Coronary artery (tissue), 2 donors: ENCODE measurements at regions not wholly inside any gene's neighbourhood (a gene's known extent, or its start where the extent isn't known, plus 50 kb on each side); places are given as distances from the start of the nearest gene placed in this dataset.

ENCODE experiments used
- DNase-seq: peaks from one replicate; pipeline ENCODE4 v3.0.0-alpha.2; 2017; ENCODE audit warnings: low spot score
- H3K27ac ChIP-seq, 2 donors: fragments of 200-600 bp; sonication (generic); one replicate each; pipeline ENCODE4 v1.5.1; 2016 to 2019
- H3K4me3 ChIP-seq: fragments of 200-600 bp; sonication (generic); 2 replicates; pipeline ENCODE4 v1.5.1; 2016; ENCODE audit warnings: mild to moderate bottlenecking, moderate library complexity
- TF ChIP-seq, protein P1 (sequence below): fragments of 200-600 bp; sonication (generic); IDR thresholded peaks from one replicate; pipeline ENCODE4 v1.5.1; 2019; ENCODE audit warnings: antibody characterized with exemption

DNA sequence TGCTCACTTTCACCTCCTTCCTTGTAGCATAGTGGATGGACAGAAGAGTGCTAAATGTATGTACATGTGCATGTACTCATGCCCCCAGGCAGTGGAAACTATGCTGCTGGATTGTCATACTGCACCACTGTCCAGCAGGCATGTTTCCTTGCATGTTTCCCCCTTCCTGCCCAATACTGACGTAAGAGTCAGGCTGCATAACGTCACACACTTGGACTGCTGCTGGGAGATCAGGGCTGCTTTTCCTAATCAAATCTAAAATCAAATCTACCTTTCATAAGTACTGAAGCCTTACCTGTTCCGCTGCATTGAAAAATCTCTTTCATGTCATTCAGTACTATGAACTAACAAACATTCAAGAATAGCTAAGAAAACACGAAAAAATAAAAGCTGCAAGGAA is 67.9 kb upstream of the ROBO1 start:
- Histone ChIP-seq H3K4me3 (no peak overlapping the region), H3K27ac (no peak overlapping the region)
- TF ChIP-seq, protein P1, sequence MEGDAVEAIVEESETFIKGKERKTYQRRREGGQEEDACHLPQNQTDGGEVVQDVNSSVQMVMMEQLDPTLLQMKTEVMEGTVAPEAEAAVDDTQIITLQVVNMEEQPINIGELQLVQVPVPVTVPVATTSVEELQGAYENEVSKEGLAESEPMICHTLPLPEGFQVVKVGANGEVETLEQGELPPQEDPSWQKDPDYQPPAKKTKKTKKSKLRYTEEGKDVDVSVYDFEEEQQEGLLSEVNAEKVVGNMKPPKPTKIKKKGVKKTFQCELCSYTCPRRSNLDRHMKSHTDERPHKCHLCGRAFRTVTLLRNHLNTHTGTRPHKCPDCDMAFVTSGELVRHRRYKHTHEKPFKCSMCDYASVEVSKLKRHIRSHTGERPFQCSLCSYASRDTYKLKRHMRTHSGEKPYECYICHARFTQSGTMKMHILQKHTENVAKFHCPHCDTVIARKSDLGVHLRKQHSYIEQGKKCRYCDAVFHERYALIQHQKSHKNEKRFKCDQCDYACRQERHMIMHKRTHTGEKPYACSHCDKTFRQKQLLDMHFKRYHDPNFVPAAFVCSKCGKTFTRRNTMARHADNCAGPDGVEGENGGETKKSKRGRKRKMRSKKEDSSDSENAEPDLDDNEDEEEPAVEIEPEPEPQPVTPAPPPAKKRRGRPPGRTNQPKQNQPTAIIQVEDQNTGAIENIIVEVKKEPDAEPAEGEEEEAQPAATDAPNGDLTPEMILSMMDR: no peak
- no peak for DNase-seq

DNA sequence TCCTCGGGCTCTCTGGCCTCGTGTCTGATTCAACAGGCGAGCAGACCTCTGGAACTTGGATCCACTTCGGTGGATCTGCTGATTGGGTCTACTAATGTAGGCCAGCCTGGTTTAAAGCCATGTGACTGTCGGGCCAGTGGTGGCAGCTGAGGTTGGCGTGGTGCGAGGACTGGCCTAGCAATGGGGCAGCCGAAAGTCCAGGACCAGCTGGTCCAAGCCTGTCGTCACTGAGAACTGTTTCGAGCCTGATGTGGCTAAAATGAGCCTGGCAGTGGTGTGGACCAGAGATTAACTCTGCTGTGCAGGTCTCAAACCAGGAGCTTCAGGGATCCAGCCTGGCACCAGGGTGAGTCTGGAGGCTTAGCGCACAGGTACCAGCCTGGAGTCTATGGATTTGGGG is 56.4 kb upstream of the ROBO1 start:
- no peak for DNase-seq
- H3K27ac ChIP-seq: no peak overlapping the region
- TF ChIP-seq, protein P1: no peak
- H3K4me3 ChIP-seq: no peak overlapping the region

DNA sequence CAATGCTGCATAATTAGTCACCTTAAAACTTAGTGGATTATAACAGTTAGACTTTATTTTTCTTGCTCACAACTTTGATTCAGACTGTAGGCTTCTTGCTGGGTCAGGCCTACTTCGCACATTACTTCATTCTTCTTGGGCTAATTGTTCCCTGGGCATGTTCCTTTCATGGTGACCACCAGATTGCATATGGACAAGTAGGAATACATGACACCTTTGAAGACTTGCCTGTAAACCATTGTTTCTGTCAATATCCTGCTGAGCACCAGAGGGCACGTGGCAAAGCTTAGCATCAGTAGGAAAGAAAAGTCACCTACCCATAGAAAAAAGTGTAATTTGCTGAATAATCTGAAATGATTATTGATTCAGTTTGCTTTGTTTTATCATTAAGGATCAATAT is 54.3 kb upstream of the ROBO1 start:
- Histone ChIP-seq H3K27ac (no peak overlapping the region), H3K4me3 (no peak overlapping the region)
- TF ChIP-seq, protein P1: no peak
- no peak for DNase-seq

DNA sequence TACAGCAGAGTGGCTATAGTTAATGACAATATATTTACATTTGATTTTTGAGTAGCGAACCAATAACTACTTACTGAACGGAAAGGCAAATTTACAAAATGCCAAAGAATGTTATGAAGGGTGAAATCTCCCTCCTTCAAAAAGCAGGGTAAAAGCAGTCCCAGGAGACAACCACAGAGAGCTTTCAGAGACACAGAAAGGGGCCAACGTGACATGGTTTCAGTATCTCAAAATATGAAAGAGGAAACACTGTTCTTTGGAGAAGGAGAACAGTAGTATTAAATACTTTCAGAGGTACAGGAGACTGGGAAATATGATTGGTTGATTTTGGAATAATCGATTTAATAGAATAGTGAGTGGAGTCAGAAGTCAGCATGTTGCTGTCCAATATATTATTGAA is 52.3 kb upstream of the ROBO1 start:
- TF ChIP-seq, protein P1: no peak
- DNase-seq: no peak
- no peak overlapping the region for H3K27ac ChIP-seq
- no peak overlapping the region for H3K4me3 ChIP-seq

DNA sequence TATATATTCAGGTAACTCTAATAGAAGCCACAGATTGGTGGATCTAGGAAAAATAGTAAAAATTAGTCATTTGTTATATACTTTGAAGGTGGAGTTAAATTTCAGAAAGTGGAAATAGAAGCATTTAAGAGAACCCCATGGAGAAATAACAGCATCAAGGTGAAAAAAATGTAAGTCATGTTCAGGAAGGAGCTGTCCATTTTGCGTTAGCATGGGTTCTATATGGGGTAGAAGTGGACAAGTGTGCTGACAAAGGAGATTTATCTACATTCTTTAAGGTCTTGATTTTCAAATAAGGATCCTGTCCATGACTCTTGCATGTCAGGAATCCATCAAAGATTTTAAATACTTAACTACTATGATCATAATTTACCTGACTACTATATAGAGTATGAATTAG is 50.2 kb upstream of the ROBO1 start:
- Histone ChIP-seq H3K27ac (no peak overlapping the region), H3K4me3 (no peak overlapping the region)
- DNase-seq: no peak
- TF ChIP-seq, protein P1: no peak
